Mammary epithelial cell (primary cell): ENCODE measurements at regions not wholly inside any gene's neighbourhood (a gene's known extent, or its start where the extent isn't known, plus 50 kb on each side); places are given as distances from the start of the nearest gene placed in this dataset.

Experiments used
- CTCF ChIP-seq, 2 donors: IDR thresholded peaks in 1 of 2; conservative IDR thresholded peaks in 1 of 2; 2 replicates each; pipeline ENCODE4 v1.5.1; 2011 to 2012; ENCODE audit warnings: inconsistent platforms in 2 of 2, low read length in 2 of 2, mild to moderate bottlenecking in 2 of 2, control low read depth in 1 of 2, low read depth in 1 of 2; ENCODE audit not compliant: insufficient read depth in 1 of 2; ENCODE audit errors: extremely low read depth in 1 of 2
- EZH2 ChIP-seq: IDR thresholded peaks from 2 replicates; pipeline ENCODE4 v1.6.1; 2012; ENCODE audit warnings: low read length, inconsistent platforms, borderline replicate concordance

GRCh38 chr4:89493367-89493766 is 185.8 kb upstream of the GPRIN3 start:
- TF ChIP-seq CTCF (conservative IDR thresholded peaks at IDR 0.05 in 1 of 2, IDR thresholded peaks at IDR 0.05 in 1 of 2; ENCODE audit: extremely low read depth in 1 of 2, insufficient read depth in 1 of 2, low read depth in 1 of 2, low read length in 2 of 2) (no peak), EZH2 (no peak)
